ENCODE measurements at regions not wholly inside any gene's neighbourhood (a gene's known extent, or its start where the extent isn't known, plus 50 kb on each side); places are given as distances from the start of the nearest gene placed in this dataset.
A peak's percentile ranks its signal among the peaks of the same experiment; 100 is the strongest.

DNA sequence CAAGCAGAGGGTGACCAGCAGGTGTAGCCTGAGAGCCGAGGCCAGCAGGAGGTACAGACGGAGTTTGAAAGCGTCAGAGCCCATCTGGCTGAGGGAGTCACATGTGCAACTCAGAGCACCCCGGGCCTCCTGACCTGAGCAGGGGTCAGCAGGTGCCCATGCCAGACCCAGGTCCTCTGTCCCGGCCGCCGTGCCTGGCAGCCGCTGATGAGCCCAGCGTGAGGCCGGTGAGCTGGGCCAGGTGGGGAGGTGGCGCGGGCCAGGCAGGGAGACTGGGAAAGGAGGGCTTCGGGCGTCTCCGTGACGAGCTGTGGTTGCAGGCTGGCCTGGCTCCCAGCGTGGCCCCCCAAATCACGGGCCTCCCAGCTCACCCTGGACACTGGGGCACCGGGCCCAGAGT, 130.9 kb downstream of the CHSY1 start:
- peak overlapping the region; percentile 72 for H3K27ac ChIP-seq (replicated peaks)
- H3K4me1 ChIP-seq: peaks cover 27% of the 10 kb centered on the region
- H3K4me3 ChIP-seq: peak overlapping the region; percentile 54
- no peak for DNase-seq
- TF ChIP-seq, protein P1, sequence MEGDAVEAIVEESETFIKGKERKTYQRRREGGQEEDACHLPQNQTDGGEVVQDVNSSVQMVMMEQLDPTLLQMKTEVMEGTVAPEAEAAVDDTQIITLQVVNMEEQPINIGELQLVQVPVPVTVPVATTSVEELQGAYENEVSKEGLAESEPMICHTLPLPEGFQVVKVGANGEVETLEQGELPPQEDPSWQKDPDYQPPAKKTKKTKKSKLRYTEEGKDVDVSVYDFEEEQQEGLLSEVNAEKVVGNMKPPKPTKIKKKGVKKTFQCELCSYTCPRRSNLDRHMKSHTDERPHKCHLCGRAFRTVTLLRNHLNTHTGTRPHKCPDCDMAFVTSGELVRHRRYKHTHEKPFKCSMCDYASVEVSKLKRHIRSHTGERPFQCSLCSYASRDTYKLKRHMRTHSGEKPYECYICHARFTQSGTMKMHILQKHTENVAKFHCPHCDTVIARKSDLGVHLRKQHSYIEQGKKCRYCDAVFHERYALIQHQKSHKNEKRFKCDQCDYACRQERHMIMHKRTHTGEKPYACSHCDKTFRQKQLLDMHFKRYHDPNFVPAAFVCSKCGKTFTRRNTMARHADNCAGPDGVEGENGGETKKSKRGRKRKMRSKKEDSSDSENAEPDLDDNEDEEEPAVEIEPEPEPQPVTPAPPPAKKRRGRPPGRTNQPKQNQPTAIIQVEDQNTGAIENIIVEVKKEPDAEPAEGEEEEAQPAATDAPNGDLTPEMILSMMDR (IDR thresholded peaks at IDR 0.05; ENCODE audit: borderline replicate concordance): no peak
- no peaks in the 10 kb centered on the region for H3K27me3 ChIP-seq (ENCODE audit: low read depth)
- intact Hi-C loops (cut with micrococcal nuclease): loop anchor here (10.0 kb wide), 1 partner anchor 124 kb away; no protein-coding TSS in a partner anchor
- no peaks in the 10 kb centered on the region for H3K9me3 ChIP-seq (replicated peaks)
- H3K36me3 ChIP-seq: no peaks in the 10 kb centered on the region

DNA sequence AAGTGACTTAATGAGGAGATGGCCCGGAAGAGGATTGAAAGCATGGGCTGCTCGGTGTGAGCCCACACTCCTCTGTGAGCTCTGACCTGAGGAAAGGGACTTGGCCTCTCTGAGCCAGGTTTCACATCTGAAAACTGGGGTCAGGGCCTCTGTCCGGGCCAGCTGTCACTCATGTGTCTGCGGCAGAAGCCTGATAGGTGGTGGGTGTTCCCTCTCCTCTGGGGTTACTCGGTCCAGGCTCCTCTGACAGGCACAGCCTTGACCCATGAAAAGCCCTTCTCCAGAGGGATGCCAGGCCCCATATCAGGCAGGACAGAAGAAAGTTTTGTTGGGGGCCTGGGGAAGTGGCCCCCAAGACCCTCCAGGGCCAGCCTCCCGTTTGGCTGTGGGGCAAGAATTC, 131.4 kb downstream of the CHSY1 start:
- no peaks in the 10 kb centered on the region for H3K9me3 ChIP-seq (replicated peaks)
- TF ChIP-seq, protein P1 (IDR thresholded peaks at IDR 0.05; ENCODE audit: borderline replicate concordance): no peak
- no peak overlapping the region for H3K27ac ChIP-seq (replicated peaks)
- H3K4me3 ChIP-seq: no peak overlapping the region
- no peaks in the 10 kb centered on the region for H3K36me3 ChIP-seq
- peaks cover 27% of the 10 kb centered on the region for H3K4me1 ChIP-seq
- DNase-seq: no peak
- no peaks in the 10 kb centered on the region for H3K27me3 ChIP-seq (ENCODE audit: low read depth)
- intact Hi-C loops (cut with micrococcal nuclease): loop anchor here (10.0 kb wide), 1 partner anchor 124 kb away; no protein-coding TSS in a partner anchor
